GM18873 (cell line): ENCODE measurements at regions not wholly inside any gene's neighbourhood (a gene's known extent, or its start where the extent isn't known, plus 50 kb on each side); places are given as distances from the start of the nearest gene placed in this dataset.

Experiments used
- ATAC-seq: cut with Tn5 transposase; IDR thresholded peaks from one replicate; pipeline ENCODE4 v1.9.1; 2021; ENCODE audit warnings: mild to moderate bottlenecking, moderate library complexity, moderate number of reproducible peaks; ENCODE audit not compliant: unreplicated experiment, low FRiP score

DNA sequence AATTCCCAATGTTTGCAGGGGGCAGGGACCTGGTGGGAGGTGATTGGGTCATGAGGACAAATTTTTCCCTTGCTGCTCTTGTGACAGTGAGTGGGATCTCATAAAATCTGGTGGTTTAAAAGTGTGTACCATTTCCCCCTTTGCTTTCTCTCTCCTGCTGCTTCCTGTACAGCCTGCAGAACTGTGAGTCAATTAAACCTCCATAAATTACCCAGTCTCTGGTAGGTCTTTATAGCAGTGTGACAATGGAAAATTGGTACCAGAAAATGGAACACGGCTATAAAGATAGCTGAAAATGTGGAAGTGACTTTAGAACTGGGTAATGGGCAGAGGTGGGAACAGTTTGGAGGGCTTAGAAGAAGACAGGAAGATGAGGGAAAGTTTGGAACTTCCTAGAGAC, 108.7 kb upstream of the NPFFR2 start:
- ATAC-seq, result no peak

DNA sequence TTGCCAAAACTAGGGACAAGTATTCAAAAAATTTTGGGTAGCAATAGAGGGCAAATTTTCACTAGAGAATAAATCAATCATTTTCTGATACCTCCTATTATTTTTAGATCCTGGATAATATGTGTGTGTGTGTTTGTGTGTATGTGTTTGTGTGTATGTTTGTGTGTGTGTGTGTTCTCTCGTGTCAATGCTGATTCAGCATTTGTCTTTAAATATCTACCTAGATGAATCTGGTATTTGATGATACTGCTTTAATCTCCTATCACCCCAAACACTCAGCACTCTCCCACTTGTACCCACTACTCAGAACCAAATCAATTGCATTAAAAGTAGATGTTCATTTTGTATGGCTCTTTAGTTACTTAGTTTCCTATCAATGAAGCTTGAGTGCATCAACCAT, 101.3 kb upstream of the NPFFR2 start:
- ATAC-seq, result no peak

DNA sequence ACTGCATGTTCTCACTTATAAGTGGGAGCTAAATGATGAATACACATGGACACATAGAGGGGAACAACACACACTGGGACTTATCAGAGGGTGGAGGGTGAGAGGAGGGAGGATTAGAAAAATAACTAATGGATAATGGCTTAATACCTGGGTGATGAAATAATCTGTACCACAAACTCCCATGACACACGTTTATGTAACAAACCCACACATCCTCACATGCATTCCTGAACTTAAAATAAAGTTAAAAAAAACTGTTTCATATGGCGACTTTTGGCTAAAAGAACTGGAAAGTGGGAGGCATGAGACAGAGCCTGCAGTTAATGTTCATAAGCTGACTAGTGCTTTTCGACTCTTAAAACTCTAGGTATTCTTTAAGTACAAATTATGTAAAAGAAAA, 98.9 kb upstream of the NPFFR2 start:
- ATAC-seq, result no peak

DNA sequence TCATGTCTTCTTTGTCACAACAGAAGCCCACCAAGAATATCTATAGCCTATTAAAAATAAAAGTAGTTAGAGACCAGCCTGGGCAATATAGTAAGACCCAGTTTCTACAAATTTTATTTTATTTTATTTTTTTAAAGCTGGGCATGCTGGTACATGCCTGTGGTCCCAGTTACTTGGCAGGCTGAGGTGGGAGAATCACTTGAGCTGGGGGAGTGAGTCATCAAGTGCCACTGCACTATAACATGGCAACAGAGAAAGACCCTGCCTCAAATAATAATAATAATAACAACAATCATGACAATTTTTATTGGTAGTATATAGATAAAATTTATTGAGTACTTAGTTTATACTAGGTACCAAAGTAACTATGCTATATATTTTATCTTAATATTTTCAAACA, 93.0 kb upstream of the NPFFR2 start:
- ATAC-seq, result no peak

DNA sequence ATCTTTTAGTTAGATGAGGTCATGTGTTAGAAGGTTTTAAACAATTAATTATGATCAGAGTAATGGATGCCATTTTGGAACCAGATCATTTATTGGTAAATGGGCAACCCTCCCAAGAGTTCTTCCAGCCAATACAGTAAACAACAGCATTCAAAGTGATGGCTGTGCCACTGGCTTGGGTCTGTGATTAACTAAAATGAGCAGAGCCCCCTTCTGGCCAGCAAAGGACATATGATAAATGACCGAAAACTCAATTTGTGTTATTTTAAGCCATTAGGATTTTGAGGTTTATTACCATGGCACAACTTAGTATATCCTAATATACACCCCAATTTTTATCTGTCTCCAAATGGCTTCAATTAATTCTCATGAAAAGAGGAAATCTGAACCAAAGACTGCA, 90.8 kb upstream of the NPFFR2 start:
- no peak for ATAC-seq

DNA sequence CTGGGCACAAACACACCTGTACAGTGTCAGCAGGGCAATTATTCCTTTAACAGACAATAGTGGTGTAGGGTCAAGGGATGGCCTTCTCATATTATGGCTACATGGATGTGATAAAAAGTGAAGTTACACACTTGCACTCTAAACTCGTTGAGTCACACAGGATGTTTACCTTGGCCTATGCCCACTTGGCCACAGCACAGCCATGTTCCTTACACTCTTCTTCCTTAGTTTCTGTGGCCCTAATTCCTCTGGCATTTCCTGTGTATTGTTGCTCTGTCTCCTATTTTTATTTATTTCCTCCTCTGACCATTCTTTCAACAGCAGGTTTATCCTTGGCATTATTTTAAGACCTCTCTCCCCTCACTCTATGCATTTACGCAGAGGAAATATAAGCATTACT, 86.8 kb upstream of the NPFFR2 start:
- ATAC-seq, result no peak

DNA sequence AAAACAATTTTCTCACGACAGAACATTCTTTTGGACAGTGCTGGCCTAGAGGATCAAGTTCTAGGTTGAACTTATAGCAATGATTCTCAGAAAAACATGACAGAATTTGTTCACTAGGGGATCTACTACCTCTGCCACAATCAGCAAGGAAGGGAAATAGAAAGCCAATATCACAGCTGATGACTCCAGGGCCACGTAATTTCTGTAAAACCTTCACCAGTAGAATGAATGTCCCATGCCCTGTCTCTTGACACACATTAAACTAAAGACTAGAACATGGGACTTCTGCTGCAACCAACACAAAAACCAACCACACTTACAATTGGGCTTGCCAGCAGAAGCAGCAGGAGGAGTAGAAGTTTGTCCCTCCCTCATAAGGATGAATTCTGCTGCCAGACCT, 86.0 kb upstream of the NPFFR2 start:
- no peak for ATAC-seq

DNA sequence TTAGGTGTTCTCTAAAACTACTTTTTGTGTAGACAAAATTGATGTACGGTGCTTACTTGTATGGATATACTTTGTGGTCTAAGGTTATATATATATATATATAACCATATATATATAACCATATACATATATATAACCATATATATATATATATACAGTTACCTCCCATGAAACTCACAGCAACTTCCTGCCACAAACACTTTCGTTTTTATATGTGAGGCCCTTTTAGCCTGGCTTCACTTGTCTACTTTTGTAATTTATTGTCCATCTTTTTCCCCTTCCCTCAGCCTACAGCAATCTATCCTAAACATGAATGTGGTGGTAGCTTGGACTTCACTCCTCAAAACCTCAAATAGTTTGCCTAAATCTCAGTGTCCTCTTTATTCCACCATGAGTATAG, 72.8 kb upstream of the NPFFR2 start:
- ATAC-seq, result no peak

DNA sequence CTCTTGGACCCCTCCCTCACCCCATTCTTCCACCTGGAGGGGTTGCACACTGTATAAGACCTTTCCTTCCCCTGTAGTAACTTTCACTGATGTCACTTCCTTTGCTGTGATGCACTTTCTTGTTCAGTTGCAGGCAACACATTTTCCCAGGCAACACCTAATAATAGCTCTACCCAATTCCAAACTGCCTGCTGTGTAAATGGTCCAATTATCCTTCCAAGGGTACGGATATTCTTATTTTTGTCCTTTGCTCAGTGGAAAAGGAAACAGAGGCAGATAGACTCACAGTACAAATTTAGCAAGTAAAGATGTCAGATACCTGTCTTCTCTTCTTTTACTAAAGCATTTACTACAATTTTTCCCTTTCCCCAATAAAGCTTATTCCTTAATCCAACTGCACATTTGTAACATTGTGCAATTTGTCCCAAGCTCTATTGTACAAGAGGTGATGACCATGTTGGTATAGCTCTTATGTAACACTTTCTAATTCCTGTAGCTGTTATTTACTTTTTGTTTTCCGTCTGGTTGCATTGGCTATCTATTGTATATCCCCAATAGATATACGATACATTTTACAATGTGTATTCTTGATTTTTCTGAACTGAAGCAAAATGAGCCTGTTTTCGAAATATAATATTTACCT, 69.1 kb upstream of the NPFFR2 start:
- ATAC-seq, result no peak

DNA sequence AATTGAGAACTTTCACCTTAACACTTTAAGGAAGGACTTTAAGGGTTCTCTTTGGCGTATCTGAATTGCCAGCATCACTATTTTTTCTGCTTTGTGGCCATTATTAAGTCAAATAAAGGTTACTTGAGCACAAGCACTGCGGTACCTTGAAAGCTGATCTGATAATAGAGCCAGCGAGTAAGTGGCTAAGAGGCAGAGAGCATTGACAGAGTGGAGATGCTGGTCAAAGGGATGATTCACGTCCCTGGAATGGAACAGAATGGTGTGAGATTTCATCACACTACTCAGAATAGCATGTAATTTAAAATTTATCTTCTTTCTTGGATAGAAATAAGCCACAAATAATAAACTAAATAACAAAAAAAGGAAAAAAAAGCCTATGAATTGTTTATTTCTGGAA, 57.1 kb upstream of the NPFFR2 start:
- ATAC-seq, result no peak

DNA sequence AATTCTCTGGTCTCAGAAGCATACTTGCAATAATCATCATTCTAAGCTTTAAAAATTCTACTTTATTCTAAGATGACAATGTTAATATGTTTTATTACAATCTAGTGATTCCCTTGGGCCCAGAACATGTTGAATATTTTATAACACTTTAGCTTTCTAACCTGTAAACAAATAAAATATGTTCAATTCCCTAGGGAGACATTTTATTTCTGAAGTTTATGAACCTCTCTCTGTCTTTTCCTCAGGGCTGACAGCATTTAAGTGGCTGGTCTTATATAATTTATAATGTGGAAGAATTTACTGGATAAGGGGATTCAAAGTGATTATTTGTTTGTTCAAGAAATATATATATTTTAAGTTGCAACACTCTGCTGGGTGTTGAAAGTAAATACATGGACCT, 55.3 kb upstream of the NPFFR2 start:
- ATAC-seq, result no peak

DNA sequence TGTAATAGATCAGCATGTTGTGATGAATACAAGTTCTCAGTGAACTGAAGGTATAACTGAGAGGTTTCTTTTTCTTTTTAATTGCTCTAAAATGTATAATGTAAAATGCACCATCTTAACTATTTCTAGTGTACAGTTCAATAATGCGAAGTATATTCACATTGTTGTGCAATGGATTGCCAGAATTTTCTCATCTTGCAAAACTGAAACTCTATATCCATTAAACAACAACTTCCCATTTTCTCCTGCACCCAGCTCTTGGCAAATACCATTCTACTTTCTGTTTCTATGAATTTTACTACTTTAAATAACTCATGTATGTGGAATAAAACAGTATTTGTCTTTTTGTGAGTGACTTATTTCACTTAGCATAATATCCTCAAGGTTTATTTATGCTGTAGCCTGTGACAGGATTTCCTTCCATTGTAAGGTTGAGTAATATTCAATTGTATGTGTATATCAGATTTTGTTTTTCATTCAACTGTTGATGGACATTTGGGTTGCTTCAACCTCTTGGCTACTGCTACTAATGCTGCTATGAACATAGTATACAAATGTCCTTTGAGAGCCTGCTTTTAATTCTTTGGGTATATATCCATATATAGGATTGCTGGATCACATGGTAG, 53.5 kb upstream of the NPFFR2 start:
- ATAC-seq, result no peak

DNA sequence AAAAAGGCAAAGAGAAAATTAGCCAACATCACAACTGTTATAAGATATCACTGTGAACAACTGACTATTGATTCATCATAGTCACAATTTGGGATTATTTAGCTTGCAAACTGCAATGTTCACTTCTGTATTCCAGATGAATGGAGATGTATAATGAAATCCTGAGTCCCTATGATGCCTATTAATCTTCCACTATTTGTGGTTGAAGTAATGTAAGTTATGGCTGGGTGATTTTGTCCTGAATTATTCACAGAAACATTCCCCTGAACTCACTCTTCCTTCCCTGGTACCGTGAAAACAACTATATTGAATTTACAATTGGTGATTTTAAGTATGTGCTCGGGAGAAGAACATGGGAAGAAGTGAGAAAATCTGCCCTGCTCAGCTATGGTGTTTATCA, 50.8 kb upstream of the NPFFR2 start:
- ATAC-seq, result no peak
